GM23338 (cell line): ENCODE measurements at regions not wholly inside any gene's neighbourhood (a gene's known extent, or its start where the extent isn't known, plus 50 kb on each side); places are given as distances from the start of the nearest gene placed in this dataset.

ENCODE experiments used
- CTCF ChIP-seq, 2 experiments: fragments of 200-600 bp in 1 of 2; sonication (generic) in 1 of 2; conservative IDR thresholded peaks; 2 replicates each; pipeline versions ENCODE4 v1.5.1 to v1.6.1; 2016 to 2017; ENCODE audit warnings: antibody characterized with exemption in 2 of 2, low read depth in 2 of 2, mild to moderate bottlenecking in 2 of 2, moderate library complexity in 1 of 2
- EZH2 ChIP-seq: fragments of 200-600 bp; sonication (generic); IDR thresholded peaks from one replicate; pipeline ENCODE4 v1.8.0; 2017; ENCODE audit warnings: antibody characterized with exemption, mild to moderate bottlenecking, low read depth; ENCODE audit not compliant: unreplicated experiment
- JUNB ChIP-seq: IDR thresholded peaks from one replicate; pipeline ENCODE4 v1.6.1; 2016; ENCODE audit warnings: antibody characterized with exemption; ENCODE audit not compliant: unreplicated experiment
- NANOG ChIP-seq: IDR thresholded peaks from 2 replicates; pipeline ENCODE4 v1.6.1; 2016; ENCODE audit warnings: antibody characterized with exemption, borderline replicate concordance
- POLR2AphosphoS5 ChIP-seq: IDR thresholded peaks from 2 replicates; pipeline ENCODE4 v1.6.1; 2016; ENCODE audit warnings: antibody characterized with exemption, low read depth
- REST ChIP-seq: IDR thresholded peaks from one replicate; pipeline ENCODE4 v1.6.1; 2018; ENCODE audit warnings: antibody characterized with exemption; ENCODE audit not compliant: unreplicated experiment
- ZNF114 ChIP-seq: fragments of 250-450 bp; sonication (Bioruptor Pico); IDR thresholded peaks from 2 replicates; pipeline ENCODE4 v1.5.0; 2020; ENCODE audit warnings: mild to moderate bottlenecking, moderate library complexity
- ZNF331 ChIP-seq: fragments of 250-450 bp; sonication (Bioruptor Pico); IDR thresholded peaks from 2 replicates; pipeline ENCODE4 v1.5.0; 2020; ENCODE audit warnings: low read depth, mild to moderate bottlenecking, moderate library complexity

GRCh38 chrX:44085209-44085608, 112.0 kb upstream of the NDP start:
- no peak for TF ChIP-seq CTCF (conservative IDR thresholded peaks at IDR 0.05; ENCODE audit: low read depth in 2 of 2)
- no peak for TF ChIP-seq EZH2
- TF ChIP-seq POLR2AphosphoS5 = no peak
- TF ChIP-seq JUNB = no peak
- TF ChIP-seq ZNF331 (CRISPR knock-in tag) = no peak
- TF ChIP-seq NANOG = no peak
- no peak for TF ChIP-seq REST
- no peak for TF ChIP-seq ZNF114 (CRISPR knock-in tag)
